GM19463 (cell line): ENCODE measurements at regions not wholly inside any gene's neighbourhood (a gene's known extent, or its start where the extent isn't known, plus 50 kb on each side); places are given as distances from the start of the nearest gene placed in this dataset.

Experiments
- ATAC-seq: cut with Tn5 transposase; IDR thresholded peaks from one replicate; pipeline ENCODE4 v1.9.1; 2021; ENCODE audit warnings: mild to moderate bottlenecking, moderate library complexity; ENCODE audit not compliant: unreplicated experiment

- no peak for ATAC-seq
These were observed 274.4 kb downstream of the CDCA7 start for GRCh38 chr2:173629076-173629475.

GRCh38 chr2:173630425-173631126 is 275.9 kb downstream of the CDCA7 start:
- no peak for ATAC-seq

GRCh38 chr2:173631127-173631460 is 276.4 kb downstream of the CDCA7 start:
- ATAC-seq, result no peak

- no peak for ATAC-seq
These were observed 289.5 kb downstream of the CDCA7 start for GRCh38 chr2:173644146-173644545.

GRCh38 chr2:173647681-173648311 is 293.1 kb downstream of the CDCA7 start:
- no peak for ATAC-seq

- ATAC-seq, result no peak
These were observed 294.1 kb downstream of the CDCA7 start for GRCh38 chr2:173648816-173649215.

- ATAC-seq, result no peak
These were observed 295.0 kb downstream of the CDCA7 start for GRCh38 chr2:173649527-173650219.

GRCh38 chr2:173651891-173652290 is 297.2 kb downstream of the CDCA7 start:
- no peak for ATAC-seq

- no peak for ATAC-seq
These were observed 297.6 kb downstream of the CDCA7 start for GRCh38 chr2:173652311-173652710.

GRCh38 chr2:173652767-173653431 is 298.2 kb downstream of the CDCA7 start:
- ATAC-seq, result no peak

- no peak for ATAC-seq
These were observed 298.7 kb downstream of the CDCA7 start for GRCh38 chr2:173653432-173653805.

- ATAC-seq, result no peak
These were observed 299.7 kb downstream of the CDCA7 start for GRCh38 chr2:173654161-173654895.

GRCh38 chr2:173654896-173655265 is 300.2 kb downstream of the CDCA7 start:
- no peak for ATAC-seq

- ATAC-seq, result no peak
These were observed 301.4 kb downstream of the CDCA7 start for GRCh38 chr2:173656086-173656485.

- ATAC-seq, result no peak
These were observed 303.5 kb downstream of the CDCA7 start for GRCh38 chr2:173657996-173658717.

GRCh38 chr2:173658946-173659371 is 304.3 kb downstream of the CDCA7 start:
- ATAC-seq, result no peak

GRCh38 chr2:173659509-173659908 is 304.8 kb downstream of the CDCA7 start:
- no peak for ATAC-seq

GRCh38 chr2:173661586-173661985 is 303.6 kb downstream of the SP3 start:
- no peak for ATAC-seq

GRCh38 chr2:173663353-173663752 is 301.8 kb downstream of the SP3 start:
- ATAC-seq, result no peak

- no peak for ATAC-seq
These were observed 301.2 kb downstream of the SP3 start for GRCh38 chr2:173663835-173664512.
